Esophagus (tissue), 2 donors: ENCODE measurements at regions not wholly inside any gene's neighbourhood (a gene's known extent, or its start where the extent isn't known, plus 50 kb on each side); places are given as distances from the start of the nearest gene placed in this dataset.
A peak's percentile ranks its signal among the peaks of the same experiment; 100 is the strongest.

Experiments used
- H3K27ac ChIP-seq, 2 donors: one replicate each; pipeline ENCODE4 v1.5.1; 2013; ENCODE audit warnings: low read depth in 2 of 2, mild to moderate bottlenecking in 2 of 2, inconsistent platforms in 1 of 2, low read length in 1 of 2, moderate library complexity in 1 of 2
- H3K27me3 ChIP-seq, 2 donors: one replicate each; pipeline ENCODE4 v1.6.1; 2013; ENCODE audit warnings: low read length in 2 of 2, control low read depth in 1 of 2, mild to moderate bottlenecking in 1 of 2; ENCODE audit not compliant: insufficient read depth in 2 of 2, control insufficient read depth in 1 of 2
- H3K36me3 ChIP-seq, 2 donors: one replicate each; pipeline ENCODE4 v1.6.1; 2013; ENCODE audit warnings: low read length in 1 of 2; ENCODE audit not compliant: control insufficient read depth in 2 of 2, insufficient read depth in 2 of 2
- H3K4me1 ChIP-seq, 2 donors: one replicate each; pipeline ENCODE4 v1.6.1; 2013; ENCODE audit warnings: low read length in 1 of 2; ENCODE audit not compliant: control insufficient read depth in 2 of 2, insufficient read depth in 2 of 2
- H3K4me3 ChIP-seq, 2 donors: one replicate each; pipeline ENCODE4 v1.5.1; 2013; ENCODE audit warnings: low read length in 2 of 2, mild to moderate bottlenecking in 2 of 2, low read depth in 1 of 2, moderate library complexity in 1 of 2
- H3K9me3 ChIP-seq, 2 donors: one replicate each; pipeline ENCODE4 v1.6.1; 2013; ENCODE audit warnings: mild to moderate bottlenecking in 2 of 2, low read depth in 1 of 2, low read length in 1 of 2, moderate library complexity in 1 of 2; ENCODE audit not compliant: control insufficient read depth in 2 of 2, insufficient read depth in 1 of 2
- WGBS, 2 donors: extraction: QIAGEN DNeasy Blood & Tissue Kit; methylation state at CpG; one replicate each; pipeline ENCODE4 v1.1.7; 2013; 5-methylcytosine and 5-hydroxymethylcytosine counted together
- donor health status: healthy with polysubstance abuse.
- donor health status: Bipolar disorder and iron deficiency.

- Histone ChIP-seq H3K9me3 (no peaks in the 10 kb centered on the region), H3K27ac (peak overlapping the region; percentile 89 to 92), H3K27me3 (no peaks in the 10 kb centered on the region), H3K4me3 (peak overlapping the region; percentile 55 to 58), H3K36me3 (no peaks in the 10 kb centered on the region), H3K4me1 (no peaks in the 10 kb centered on the region)
- WGBS, 2 donors, result 1 to 2% methylated on average over 22 of the region's 22 CpGs
These were observed 136.4 kb upstream of the KRAS start for GRCh38 chr12:25386831-25387731.

GRCh38 chr12:25384893-25385248, 134.1 kb upstream of the KRAS start:
- no peaks in the 10 kb centered on the region for H3K4me1 ChIP-seq
- WGBS, 2 donors, result 20 to 22% methylated on average over 14 of the region's 14 CpGs
- H3K4me3 ChIP-seq, result peak overlapping the region; percentile 55 to 58
- H3K9me3 ChIP-seq, result no peaks in the 10 kb centered on the region
- no peaks in the 10 kb centered on the region for H3K27me3 ChIP-seq
- no peaks in the 10 kb centered on the region for H3K36me3 ChIP-seq
- H3K27ac ChIP-seq, result peak overlapping the region; percentile 92 to 97

GRCh38 chr12:25384038-25384892, 133.5 kb upstream of the KRAS start:
- no peaks in the 10 kb centered on the region for H3K27me3 ChIP-seq
- no peaks in the 10 kb centered on the region for H3K36me3 ChIP-seq
- H3K27ac ChIP-seq, result peak overlapping the region; percentile 92 to 97
- 77 to 88% methylated on average over 18 of the region's 18 CpGs for WGBS, 2 donors
- no peaks in the 10 kb centered on the region for H3K4me1 ChIP-seq
- no peaks in the 10 kb centered on the region for H3K9me3 ChIP-seq
- H3K4me3 ChIP-seq, result no peak overlapping the region

GRCh38 chr12:25382311-25383106, 131.8 kb upstream of the KRAS start:
- no peaks in the 10 kb centered on the region for H3K27me3 ChIP-seq
- WGBS, 2 donors, result 69 to 82% methylated on average over 7 of the region's 7 CpGs
- no peaks in the 10 kb centered on the region for H3K36me3 ChIP-seq
- no peak overlapping the region for H3K27ac ChIP-seq
- H3K4me1 ChIP-seq, result no peaks in the 10 kb centered on the region
- H3K9me3 ChIP-seq, result no peaks in the 10 kb centered on the region
- H3K4me3 ChIP-seq, result no peak overlapping the region

GRCh38 chr12:25377469-25378177, 126.9 kb upstream of the KRAS start:
- H3K27ac ChIP-seq, result no peak overlapping the region
- no peak overlapping the region for H3K4me3 ChIP-seq
- no peaks in the 10 kb centered on the region for H3K4me1 ChIP-seq
- no peaks in the 10 kb centered on the region for H3K27me3 ChIP-seq
- WGBS, 2 donors, result 50 to 63% methylated on average over 5 of the region's 5 CpGs
- H3K36me3 ChIP-seq, result no peaks in the 10 kb centered on the region
- no peaks in the 10 kb centered on the region for H3K9me3 ChIP-seq

GRCh38 chr12:25376985-25377384, 126.3 kb upstream of the KRAS start:
- no peak overlapping the region for H3K4me3 ChIP-seq
- H3K27ac ChIP-seq, result no peak overlapping the region
- 78 to 89% methylated on average over 4 of the region's 4 CpGs for WGBS, 2 donors
- no peaks in the 10 kb centered on the region for H3K36me3 ChIP-seq
- no peaks in the 10 kb centered on the region for H3K4me1 ChIP-seq
- no peaks in the 10 kb centered on the region for H3K9me3 ChIP-seq
- no peaks in the 10 kb centered on the region for H3K27me3 ChIP-seq

GRCh38 chr12:25376407-25376806, 125.7 kb upstream of the KRAS start:
- no peak overlapping the region for H3K27ac ChIP-seq
- H3K4me3 ChIP-seq, result no peak overlapping the region
- 2 to 48% methylated on average over 1 of the region's 1 CpG for WGBS, 2 donors
- H3K27me3 ChIP-seq, result no peaks in the 10 kb centered on the region
- no peaks in the 10 kb centered on the region for H3K4me1 ChIP-seq
- H3K36me3 ChIP-seq, result no peaks in the 10 kb centered on the region
- H3K9me3 ChIP-seq, result no peaks in the 10 kb centered on the region

- WGBS, 2 donors, result 54 to 65% methylated on average over 4 of the region's 4 CpGs
These were observed 122.5 kb upstream of the KRAS start for GRCh38 chr12:25372969-25373817.

More at GRCh38 chr12:25372969-25373817, 122.5 kb upstream of the KRAS start:
- H3K27ac ChIP-seq, result no peak overlapping the region
- no peaks in the 10 kb centered on the region for H3K9me3 ChIP-seq
- no peak overlapping the region for H3K4me3 ChIP-seq
- no peaks in the 10 kb centered on the region for H3K27me3 ChIP-seq
- H3K36me3 ChIP-seq, result no peaks in the 10 kb centered on the region
- no peaks in the 10 kb centered on the region for H3K4me1 ChIP-seq
